Activated CD8-positive, alpha-beta T cell treated with anti-CD3 and anti-CD28 coated beads for 36 hours (primary cell): ENCODE measurements at regions not wholly inside any gene's neighbourhood (a gene's known extent, or its start where the extent isn't known, plus 50 kb on each side); places are given as distances from the start of the nearest gene placed in this dataset.

ENCODE experiments used
- ATAC-seq: fragments of 200-7000 bp; cut with Tn5 transposase; one replicate; pipeline ENCODE4 v1.10.0; 2021; ENCODE audit warnings: mild to moderate bottlenecking, moderate library complexity
- CTCF ChIA-PET: fragments of 350-600 bp; sonication (Branson Sonifier 250); formaldehyde crosslinking; loops from one replicate; lab custom pipeline; 2021; ENCODE audit warnings: antibody characterized with exemption; lab: Charles Lee
- POLR2A ChIA-PET: fragments of 350-600 bp; sonication (Branson Sonifier 250); formaldehyde crosslinking; loops from one replicate; lab custom pipeline; 2021; ENCODE audit warnings: antibody characterized with exemption; lab: Charles Lee
- DNase-seq: peaks from one replicate; pipeline ENCODE4 v3.0.0-alpha.2; 2020
- H3K27ac Mint-ChIP-seq: one replicate; pipeline ENCODE4 v1.8.0; 2021; ENCODE audit warnings: mild to moderate bottlenecking, mixed read lengths
- H3K27me3 Mint-ChIP-seq: one replicate; pipeline ENCODE4 v1.8.0; 2021; ENCODE audit warnings: mixed read lengths
- H3K36me3 Mint-ChIP-seq: one replicate; pipeline ENCODE4 v1.8.0; 2021; ENCODE audit warnings: low read depth, mixed read lengths
- H3K4me1 Mint-ChIP-seq: one replicate; pipeline ENCODE4 v1.8.0; 2021; ENCODE audit warnings: low read depth, mixed read lengths
- H3K4me3 Mint-ChIP-seq: one replicate; pipeline ENCODE4 v1.8.0; 2021; ENCODE audit warnings: mild to moderate bottlenecking, moderate library complexity, mixed read lengths
- H3K9me3 Mint-ChIP-seq: one replicate; pipeline ENCODE4 v1.8.0; 2021; ENCODE audit warnings: mixed read lengths
- intact Hi-C: fragments of 100-400 bp; cut with micrococcal nuclease; formaldehyde crosslinking; loops from one replicate; pipeline ENCODE4 v1.10.0; 2022
- TF ChIP-seq, protein P1 (sequence below): fragments of 200-600 bp; IDR thresholded peaks from one replicate; pipeline ENCODE4 v1.8.0; 2022; ENCODE audit warnings: antibody characterized with exemption, mild to moderate bottlenecking

DNA sequence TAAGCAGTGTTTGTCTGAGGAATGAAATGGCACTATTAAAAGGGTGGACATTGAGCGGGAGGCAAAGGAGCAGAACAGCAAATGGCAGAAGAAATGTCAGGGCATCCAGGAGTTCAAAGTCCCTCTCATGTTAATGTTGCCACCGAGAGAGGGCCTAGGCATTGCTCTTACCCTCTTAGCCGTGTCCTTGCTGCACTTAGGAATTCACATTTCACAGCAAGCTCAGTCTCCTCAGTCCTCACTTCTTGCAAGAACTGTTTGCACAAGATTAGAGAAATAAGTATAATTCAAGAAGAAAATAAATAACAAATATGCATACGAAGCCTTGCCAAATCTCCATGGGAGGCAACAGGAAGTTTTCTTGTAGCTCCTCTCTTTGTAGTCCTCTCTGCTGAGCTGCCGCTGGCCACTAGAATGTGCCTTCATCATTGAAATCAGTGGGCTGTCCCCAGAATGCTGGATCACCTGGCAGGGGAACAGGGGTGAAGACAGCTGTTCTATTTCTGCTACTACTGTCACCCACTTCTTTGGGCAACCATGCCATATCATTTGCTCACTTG, 205.8 kb downstream of the ZNF326 start:
- ChIA-PET POLR2A (no interaction called here), CTCF (no interaction called here)
- Mint-ChIP-seq H3K27ac (no peak overlapping the region), H3K9me3 (no peaks in the 10 kb centered on the region), H3K4me3 (no peak overlapping the region), H3K36me3 (no peaks in the 10 kb centered on the region), H3K4me1 (no peaks in the 10 kb centered on the region), H3K27me3 (peaks cover 5% of the 10 kb centered on the region)
- no peak for DNase-seq
- intact Hi-C loops, result no loop called here
- TF ChIP-seq, protein P1, sequence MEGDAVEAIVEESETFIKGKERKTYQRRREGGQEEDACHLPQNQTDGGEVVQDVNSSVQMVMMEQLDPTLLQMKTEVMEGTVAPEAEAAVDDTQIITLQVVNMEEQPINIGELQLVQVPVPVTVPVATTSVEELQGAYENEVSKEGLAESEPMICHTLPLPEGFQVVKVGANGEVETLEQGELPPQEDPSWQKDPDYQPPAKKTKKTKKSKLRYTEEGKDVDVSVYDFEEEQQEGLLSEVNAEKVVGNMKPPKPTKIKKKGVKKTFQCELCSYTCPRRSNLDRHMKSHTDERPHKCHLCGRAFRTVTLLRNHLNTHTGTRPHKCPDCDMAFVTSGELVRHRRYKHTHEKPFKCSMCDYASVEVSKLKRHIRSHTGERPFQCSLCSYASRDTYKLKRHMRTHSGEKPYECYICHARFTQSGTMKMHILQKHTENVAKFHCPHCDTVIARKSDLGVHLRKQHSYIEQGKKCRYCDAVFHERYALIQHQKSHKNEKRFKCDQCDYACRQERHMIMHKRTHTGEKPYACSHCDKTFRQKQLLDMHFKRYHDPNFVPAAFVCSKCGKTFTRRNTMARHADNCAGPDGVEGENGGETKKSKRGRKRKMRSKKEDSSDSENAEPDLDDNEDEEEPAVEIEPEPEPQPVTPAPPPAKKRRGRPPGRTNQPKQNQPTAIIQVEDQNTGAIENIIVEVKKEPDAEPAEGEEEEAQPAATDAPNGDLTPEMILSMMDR, result no peak
- ATAC-seq, result no peak

- H3K4me3 Mint-ChIP-seq, result no peak overlapping the region
- no peaks in the 10 kb centered on the region for H3K4me1 Mint-ChIP-seq
- ChIA-PET CTCF (no interaction called here), POLR2A (interaction anchor here (0.9 kb wide), 1 partner anchor 8 kb away, joined by 4 read pairs; no protein-coding TSS in a partner anchor)
- H3K9me3 Mint-ChIP-seq, result no peaks in the 10 kb centered on the region
- H3K27ac Mint-ChIP-seq, result no peak overlapping the region
- no peaks in the 10 kb centered on the region for H3K36me3 Mint-ChIP-seq
- ATAC-seq (no peak), DNase-seq (no peak)
- intact Hi-C loops, result no loop called here
- TF ChIP-seq, protein P1, result no peak
- peaks cover 5% of the 10 kb centered on the region for H3K27me3 Mint-ChIP-seq
These were observed 203.9 kb downstream of the ZNF326 start for GRCh38 chr1:90198616-90199332.

DNA sequence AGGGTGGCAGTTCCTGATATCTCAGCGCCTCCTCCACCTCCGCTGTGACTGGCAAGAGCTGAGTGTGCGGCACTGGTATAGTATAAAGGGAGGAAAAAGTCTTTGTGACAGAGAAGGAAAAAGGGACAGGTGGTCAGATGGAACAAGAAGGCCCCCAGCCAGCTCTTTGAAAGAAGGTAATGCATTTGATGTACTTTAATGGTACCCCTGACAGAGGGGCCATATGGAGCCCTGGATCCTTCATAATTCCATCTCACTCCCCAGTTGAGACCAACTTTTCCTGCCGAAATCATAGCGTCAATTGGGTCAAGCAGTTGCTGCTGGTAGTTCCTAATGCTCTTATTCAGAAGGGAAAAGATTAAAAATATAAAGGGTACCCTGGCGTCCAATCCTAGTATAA, 198.2 kb downstream of the ZNF326 start:
- CTCF ChIA-PET, result no interaction called here

GRCh38 chr1:90192408-90192807, 197.5 kb downstream of the ZNF326 start:
- intact Hi-C loops, result no loop called here
- TF ChIP-seq, protein P1, result no peak
- ChIA-PET CTCF (no interaction called here), POLR2A (no interaction called here)
- ATAC-seq (no peak), DNase-seq (no peak)
- no peak overlapping the region for H3K4me3 Mint-ChIP-seq
- no peaks in the 10 kb centered on the region for H3K4me1 Mint-ChIP-seq
- H3K27ac Mint-ChIP-seq, result no peak overlapping the region
- no peaks in the 10 kb centered on the region for H3K36me3 Mint-ChIP-seq
- peaks cover 3% of the 10 kb centered on the region for H3K27me3 Mint-ChIP-seq
- no peaks in the 10 kb centered on the region for H3K9me3 Mint-ChIP-seq

More for the DNA sequence above, 198.2 kb downstream of the ZNF326 start:
- DNase-seq (no peak), ATAC-seq (no peak)
- no peaks in the 10 kb centered on the region for H3K4me1 Mint-ChIP-seq
- no peaks in the 10 kb centered on the region for H3K9me3 Mint-ChIP-seq
- no peak overlapping the region for H3K27ac Mint-ChIP-seq
- H3K27me3 Mint-ChIP-seq, result peaks cover 3% of the 10 kb centered on the region
- TF ChIP-seq, protein P1, result no peak
- POLR2A ChIA-PET, result no interaction called here
- no peaks in the 10 kb centered on the region for H3K36me3 Mint-ChIP-seq
- intact Hi-C loops, result no loop called here
- no peak overlapping the region for H3K4me3 Mint-ChIP-seq

GRCh38 chr1:90190523-90190922, 195.6 kb downstream of the ZNF326 start:
- ChIA-PET CTCF (no interaction called here), POLR2A (interaction anchor here (0.6 kb wide), 1 partner anchor 9 kb away, joined by 4 read pairs; no protein-coding TSS in a partner anchor)
- peaks cover 4% of the 10 kb centered on the region for H3K27me3 Mint-ChIP-seq
- TF ChIP-seq, protein P1, result no peak
- no peaks in the 10 kb centered on the region for H3K36me3 Mint-ChIP-seq
- no peak overlapping the region for H3K4me3 Mint-ChIP-seq
- H3K4me1 Mint-ChIP-seq, result no peaks in the 10 kb centered on the region
- ATAC-seq (no peak), DNase-seq (no peak)
- no peak overlapping the region for H3K27ac Mint-ChIP-seq
- H3K9me3 Mint-ChIP-seq, result no peaks in the 10 kb centered on the region
- intact Hi-C loops, result no loop called here
